IMR-90 (cell line): ENCODE measurements at regions not wholly inside any gene's neighbourhood (a gene's known extent, or its start where the extent isn't known, plus 50 kb on each side); places are given as distances from the start of the nearest gene placed in this dataset.
A peak's percentile ranks its signal among the peaks of the same experiment; 100 is the strongest.

Source experiments
- ATAC-seq: fragments of 200-7000 bp; cut with Tn5 transposase; 2 replicates; pipeline ENCODE4 v1.9.1; 2020; ENCODE audit warnings: low read depth, mild to moderate bottlenecking, moderate library complexity
- BruUV-seq: library from RNA; stranded (reverse); fragments of 400-500 nt; replicated peaks from 2 replicates; lab custom pipeline; 2021; lab: Mats Ljungman, UMichigan
- CTCF ChIA-PET: fragments of 300-600 bp; formaldehyde crosslinking; extraction: SDS; loops from one replicate; lab custom pipeline; 2021; ENCODE audit warnings: antibody characterized with exemption; lab: Yijun Ruan, JAX
- POLR2A ChIA-PET: fragments of 300-600 bp; sonication (Branson Sonifier 250); formaldehyde crosslinking; loops from one replicate; lab custom pipeline; 2022; ENCODE audit warnings: antibody characterized with exemption; ENCODE audit not compliant: unreplicated experiment; lab: Charles Lee
- DNase-seq: peaks from one replicate; pipeline ENCODE4 v3.0.0; 2013
- H2AFZ ChIP-seq: replicated peaks from 2 replicates; pipeline ENCODE3; 2013; ENCODE audit warnings: low read length, mild to moderate bottlenecking; ENCODE audit not compliant: poor library complexity
- H2AK5ac ChIP-seq: 2 replicates; pipeline ENCODE4 v1.6.1; 2013; ENCODE audit warnings: low read depth, low read length, inconsistent platforms
- H2AK9ac ChIP-seq: replicated peaks from 2 replicates; pipeline ENCODE3; 2013; ENCODE audit warnings: mild to moderate bottlenecking, low read depth, low read length, moderate library complexity; ENCODE audit not compliant: poor library complexity
- H2BK120ac ChIP-seq: 2 replicates; pipeline ENCODE4 v1.6.1; 2013; ENCODE audit warnings: low read depth, low read length, inconsistent platforms
- H2BK15ac ChIP-seq: 3 replicates; pipeline ENCODE4 v1.6.1; 2013; ENCODE audit warnings: low read depth, low read length, inconsistent platforms
- H2BK20ac ChIP-seq: 2 replicates; pipeline ENCODE4 v1.6.1; 2013; ENCODE audit warnings: low read depth, mild to moderate bottlenecking, inconsistent platforms, low read length, moderate library complexity
- H2BK5ac ChIP-seq: 2 replicates; pipeline ENCODE4 v1.6.1; 2013; ENCODE audit warnings: mild to moderate bottlenecking, low read depth, low read length, inconsistent platforms; ENCODE audit not compliant: poor library complexity, severe bottlenecking
- H3K14ac ChIP-seq: replicated peaks from 2 replicates; pipeline ENCODE4 v1.6.1; 2013; ENCODE audit warnings: low read depth, low read length, inconsistent platforms
- H3K18ac ChIP-seq: 2 replicates; pipeline ENCODE4 v1.6.1; 2013; ENCODE audit warnings: low read depth, low read length, control low read depth
- H3K23ac ChIP-seq: 2 replicates; pipeline ENCODE4 v1.6.1; 2013; ENCODE audit warnings: low read depth, low read length, inconsistent platforms
- H3K27ac ChIP-seq: 2 replicates; pipeline ENCODE4 v1.5.1; 2013; ENCODE audit warnings: mild to moderate bottlenecking, control low read depth, low read length; ENCODE audit not compliant: insufficient read depth
- H3K27me3 ChIP-seq: 2 replicates; pipeline ENCODE4 v1.6.1; 2013; ENCODE audit warnings: low read length; ENCODE audit not compliant: control insufficient read depth, insufficient read depth
- H3K36me3 ChIP-seq: 2 replicates; pipeline ENCODE4 v1.6.1; 2013; ENCODE audit warnings: low read length, mixed read lengths; ENCODE audit not compliant: control insufficient read depth, insufficient read depth
- H3K4ac ChIP-seq: 2 replicates; pipeline ENCODE4 v1.6.1; 2013; ENCODE audit warnings: low read depth, low read length, inconsistent platforms
- H3K4me1 ChIP-seq: 2 replicates; pipeline ENCODE4 v1.6.1; 2013; ENCODE audit warnings: low read length, mixed read lengths; ENCODE audit not compliant: control insufficient read depth, insufficient read depth
- H3K4me2 ChIP-seq: 2 replicates; pipeline ENCODE4 v1.6.1; 2013; ENCODE audit warnings: low read depth, mild to moderate bottlenecking, control low read depth, low read length, moderate library complexity
- H3K4me3 ChIP-seq: 2 replicates; pipeline ENCODE4 v1.5.1; 2013; ENCODE audit warnings: low read depth, mild to moderate bottlenecking, control low read depth, low read length, moderate library complexity; ENCODE audit not compliant: insufficient read depth
- H3K56ac ChIP-seq: 2 replicates; pipeline ENCODE4 v1.6.1; 2013; ENCODE audit warnings: low read length, inconsistent platforms; ENCODE audit not compliant: insufficient read depth; ENCODE audit errors: extremely low read depth
- H3K79me1 ChIP-seq, 2 experiments: 2 replicates each; pipeline ENCODE4 v1.6.1; 2013; ENCODE audit warnings: low read length in 2 of 2, inconsistent platforms in 1 of 2, low read depth in 1 of 2
- H3K9ac ChIP-seq: 2 replicates; pipeline ENCODE4 v1.6.1; 2013; ENCODE audit warnings: low read depth, low read length, control low read depth
- H3K9me1 ChIP-seq: 2 replicates; pipeline ENCODE4 v1.6.1; 2013; ENCODE audit warnings: low read length, inconsistent platforms; ENCODE audit not compliant: insufficient read depth
- H3K9me3 ChIP-seq: 2 replicates; pipeline ENCODE4 v1.6.1; 2013; ENCODE audit warnings: low read length; ENCODE audit not compliant: control insufficient read depth, insufficient read depth
- H4K20me1 ChIP-seq: 2 replicates; pipeline ENCODE4 v1.6.1; 2013; ENCODE audit warnings: low read length, inconsistent platforms; ENCODE audit not compliant: insufficient read depth
- H4K5ac ChIP-seq: 2 replicates; pipeline ENCODE4 v1.6.1; 2013; ENCODE audit warnings: mild to moderate bottlenecking, low read depth, low read length, control low read depth
- H4K8ac ChIP-seq, 2 experiments: 2 replicates each; pipeline ENCODE4 v1.6.1; 2013; ENCODE audit warnings: low read depth in 2 of 2, low read length in 2 of 2, control low read depth in 1 of 2, inconsistent platforms in 1 of 2
- H4K91ac ChIP-seq: 2 replicates; pipeline ENCODE4 v1.6.1; 2013; ENCODE audit warnings: low read depth, low read length, inconsistent platforms; ENCODE audit not compliant: insufficient read depth
- CEBPB ChIP-seq: IDR thresholded peaks from 2 replicates; pipeline ENCODE4 v1.6.1; 2012; ENCODE audit warnings: low read depth, low read length, improper control_type of control experiment
- CHD1 ChIP-seq: IDR thresholded peaks from 2 replicates; pipeline ENCODE4 v1.6.1; 2012; ENCODE audit warnings: low read depth, low read length, improper control_type of control experiment
- FOS ChIP-seq: fragments of 150-350 bp; IDR thresholded peaks from 2 replicates; pipeline ENCODE4 v1.6.1; 2016; ENCODE audit warnings: low read depth, low read length
- MAFK ChIP-seq: IDR thresholded peaks from 2 replicates; pipeline ENCODE4 v1.6.1; 2012; ENCODE audit warnings: low read depth, low read length, improper control_type of control experiment
- MXI1 ChIP-seq: IDR thresholded peaks from 2 replicates; pipeline ENCODE4 v1.6.1; 2012; ENCODE audit warnings: low read depth, mild to moderate bottlenecking, low read length, moderate library complexity, borderline replicate concordance
- NFE2L2 ChIP-seq: fragments of 150-350 bp; IDR thresholded peaks from 2 replicates; pipeline ENCODE4 v1.6.1; 2016; ENCODE audit warnings: low read depth, mild to moderate bottlenecking, low read length
- POLR2A ChIP-seq: IDR thresholded peaks from 2 replicates; pipeline ENCODE4 v1.6.1; 2012; ENCODE audit warnings: mild to moderate bottlenecking, low read depth, low read length
- RAD21 ChIP-seq: IDR thresholded peaks from 2 replicates; pipeline ENCODE4 v1.6.1; 2012; ENCODE audit warnings: low read length, improper control_type of control experiment
- RCOR1 ChIP-seq: IDR thresholded peaks from 2 replicates; pipeline ENCODE4 v1.6.1; 2012; ENCODE audit warnings: mild to moderate bottlenecking, low read length, improper control_type of control experiment; ENCODE audit not compliant: insufficient replicate concordance
- RFX5 ChIP-seq: IDR thresholded peaks from 2 replicates; pipeline ENCODE4 v1.8.0; 2012; ENCODE audit warnings: low read depth, mild to moderate bottlenecking, low read length, moderate library complexity
- WGBS, 2 experiments: methylation state at CpG; one replicate each; pipeline versions ENCODE4 v1.1.5 to v1.1.7; 2013; ENCODE audit warnings: missing lambda C conversion rate in 2 of 2; ENCODE audit not compliant: insufficient read length in 1 of 2; ENCODE audit errors: extremely low coverage in 2 of 2; 5-methylcytosine and 5-hydroxymethylcytosine counted together
- dilution Hi-C: fragments of 300-500 bp; cut with HindIII; formaldehyde crosslinking; loops from one replicate; pipeline ENCODE4 v1.14.3; 2018; ENCODE audit warnings: low sequenced_read_pairs; ENCODE audit not compliant: unreplicated experiment
- in situ Hi-C: fragments of 300-500 bp; cut with MboI; formaldehyde crosslinking; loops from 3 replicates; pipeline ENCODE4 v1.14.3; 2019; ENCODE audit warnings: low sequenced_read_pairs, inconsistent platforms, mixed read lengths
- intact Hi-C: fragments of 100-400 bp; cut with micrococcal nuclease; formaldehyde crosslinking; loops from 2 replicates; pipeline ENCODE4 v1.10.0; 2022
- TF ChIP-seq, protein P1 (sequence below): conservative IDR thresholded peaks from 2 replicates; pipeline ENCODE4 v1.5.1; 2012; ENCODE audit warnings: mild to moderate bottlenecking, low read depth, low read length, improper control_type of control experiment
- TF ChIP-seq, protein P2 (sequence below): fragments of 150-350 bp; IDR thresholded peaks from 2 replicates; pipeline ENCODE4 v1.6.1; 2017; ENCODE audit warnings: mild to moderate bottlenecking, antibody characterized with exemption, low read length, low read depth

DNA sequence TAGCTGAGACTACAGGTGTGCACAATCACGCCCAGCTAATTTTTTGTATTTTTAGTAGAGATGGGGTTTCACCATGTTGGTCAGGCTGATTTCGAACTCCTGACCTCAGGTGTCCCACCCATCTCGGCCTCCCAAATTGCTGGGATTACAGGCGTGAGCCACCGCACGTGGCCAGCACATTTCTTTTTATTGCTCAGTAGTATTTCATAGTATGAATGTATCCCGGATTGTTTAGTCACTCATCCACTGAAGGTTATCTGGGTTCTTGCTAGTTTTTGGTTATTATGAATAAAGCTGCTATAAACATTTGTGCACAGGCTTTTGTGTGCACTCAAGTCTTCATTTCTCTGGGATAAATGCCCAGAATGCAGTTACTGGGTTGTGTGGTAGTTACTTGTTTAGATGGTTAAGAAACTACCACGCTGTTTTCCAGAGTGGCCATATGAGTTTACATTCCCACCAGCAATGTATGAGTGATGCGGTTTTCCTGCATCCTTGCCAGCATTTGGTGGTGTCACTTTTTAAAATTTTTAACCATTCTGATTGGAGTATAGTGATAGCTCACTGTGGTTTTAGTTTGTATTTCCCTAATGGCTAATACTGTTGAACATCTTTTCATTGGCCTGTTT lies 275.8 kb upstream of the LYZL1 start:
- peaks cover 8% of the 10 kb centered on the region for H3K27me3 ChIP-seq
- H3K36me3 ChIP-seq: no peaks in the 10 kb centered on the region
- H3K4me1 ChIP-seq: peaks cover 2% of the 10 kb centered on the region; the same call in 1 of the 2 replicates
- H3K9ac ChIP-seq: no peak overlapping the region
- H3K56ac ChIP-seq: no peak overlapping the region
- BruUV-seq: no TSS peak
- no peak overlapping the region for H3K14ac ChIP-seq
- no peak overlapping the region for H4K5ac ChIP-seq
- 100% methylated on average over 1 of the region's 9 CpGs; no CpG with 5 or more reads in 1 of the 2 experiments for WGBS, 2 experiments
- dilution Hi-C loops: no loop called here
- POLR2A ChIA-PET: interaction anchor here (0.6 kb wide), 1 partner anchor 1732 kb away, joined by 5 read pairs; no protein-coding TSS in a partner anchor
- no peak overlapping the region for H3K4ac ChIP-seq
- H3K23ac ChIP-seq: no peak overlapping the region
- H3K18ac ChIP-seq: no peak overlapping the region
- H3K9me1 ChIP-seq: no peaks in the 10 kb centered on the region
- H2AK5ac ChIP-seq: no peak overlapping the region
- intact Hi-C loops: no loop called here
- no peak overlapping the region for H2AFZ ChIP-seq
- no peak overlapping the region for H3K27ac ChIP-seq
- CTCF ChIA-PET: interaction anchor here (0.6 to 0.7 kb wide), 3 partner anchors 10 to 422 kb away, joined by 3 to 6 read pairs (median 3); no protein-coding TSS in a partner anchor
- H3K9me3 ChIP-seq: peaks cover 4% of the 10 kb centered on the region
- no peak overlapping the region for H2AK9ac ChIP-seq
- in situ Hi-C loops: no loop called here
- ATAC-seq (peak; percentile 92), DNase-seq (peak; percentile 82)
- H3K4me2 ChIP-seq: no peak overlapping the region
- no peak for TF ChIP-seq RFX5
- no peak for TF ChIP-seq RCOR1
- TF ChIP-seq NFE2L2: no peak
- TF ChIP-seq CHD1: no peak
- TF ChIP-seq MAFK: no peak
- TF ChIP-seq FOS: no peak
- TF ChIP-seq, protein P1, sequence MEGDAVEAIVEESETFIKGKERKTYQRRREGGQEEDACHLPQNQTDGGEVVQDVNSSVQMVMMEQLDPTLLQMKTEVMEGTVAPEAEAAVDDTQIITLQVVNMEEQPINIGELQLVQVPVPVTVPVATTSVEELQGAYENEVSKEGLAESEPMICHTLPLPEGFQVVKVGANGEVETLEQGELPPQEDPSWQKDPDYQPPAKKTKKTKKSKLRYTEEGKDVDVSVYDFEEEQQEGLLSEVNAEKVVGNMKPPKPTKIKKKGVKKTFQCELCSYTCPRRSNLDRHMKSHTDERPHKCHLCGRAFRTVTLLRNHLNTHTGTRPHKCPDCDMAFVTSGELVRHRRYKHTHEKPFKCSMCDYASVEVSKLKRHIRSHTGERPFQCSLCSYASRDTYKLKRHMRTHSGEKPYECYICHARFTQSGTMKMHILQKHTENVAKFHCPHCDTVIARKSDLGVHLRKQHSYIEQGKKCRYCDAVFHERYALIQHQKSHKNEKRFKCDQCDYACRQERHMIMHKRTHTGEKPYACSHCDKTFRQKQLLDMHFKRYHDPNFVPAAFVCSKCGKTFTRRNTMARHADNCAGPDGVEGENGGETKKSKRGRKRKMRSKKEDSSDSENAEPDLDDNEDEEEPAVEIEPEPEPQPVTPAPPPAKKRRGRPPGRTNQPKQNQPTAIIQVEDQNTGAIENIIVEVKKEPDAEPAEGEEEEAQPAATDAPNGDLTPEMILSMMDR: no peak
- TF ChIP-seq POLR2A: no peak
- TF ChIP-seq, protein P2, sequence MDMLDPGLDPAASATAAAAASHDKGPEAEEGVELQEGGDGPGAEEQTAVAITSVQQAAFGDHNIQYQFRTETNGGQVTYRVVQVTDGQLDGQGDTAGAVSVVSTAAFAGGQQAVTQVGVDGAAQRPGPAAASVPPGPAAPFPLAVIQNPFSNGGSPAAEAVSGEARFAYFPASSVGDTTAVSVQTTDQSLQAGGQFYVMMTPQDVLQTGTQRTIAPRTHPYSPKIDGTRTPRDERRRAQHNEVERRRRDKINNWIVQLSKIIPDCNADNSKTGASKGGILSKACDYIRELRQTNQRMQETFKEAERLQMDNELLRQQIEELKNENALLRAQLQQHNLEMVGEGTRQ: no peak
- no peak for TF ChIP-seq CEBPB
- TF ChIP-seq RAD21: no peak
- no peak for TF ChIP-seq MXI1
- no peak overlapping the region for H2BK5ac ChIP-seq
- H4K8ac ChIP-seq: no peak overlapping the region
- H3K79me1 ChIP-seq: no peaks in the 10 kb centered on the region
- no peaks in the 10 kb centered on the region for H4K20me1 ChIP-seq
- H2BK120ac ChIP-seq: no peak overlapping the region
- H4K91ac ChIP-seq: no peak overlapping the region
- H3K4me3 ChIP-seq: no peak overlapping the region
- no peak overlapping the region for H2BK20ac ChIP-seq
- no peak overlapping the region for H2BK15ac ChIP-seq
